Osteocyte (in vitro differentiated cells): ENCODE measurements at regions not wholly inside any gene's neighbourhood (a gene's known extent, or its start where the extent isn't known, plus 50 kb on each side); places are given as distances from the start of the nearest gene placed in this dataset.

Experiments used
- DNase-seq: peaks from one replicate; pipeline ENCODE4 v3.0.0; 2021; ENCODE audit warnings: mixed read lengths; ENCODE audit not compliant: unreplicated experiment; ENCODE audit errors: extremely low spot score
- H3K27ac Mint-ChIP-seq: one replicate; pipeline ENCODE4 v1.8.0; 2021; ENCODE audit warnings: mild to moderate bottlenecking, mixed read lengths; ENCODE audit not compliant: unreplicated experiment
- H3K27me3 Mint-ChIP-seq: one replicate; pipeline ENCODE4 v1.8.0; 2021; ENCODE audit warnings: mixed read lengths; ENCODE audit not compliant: unreplicated experiment
- H3K36me3 Mint-ChIP-seq: one replicate; pipeline ENCODE4 v1.8.0; 2021; ENCODE audit warnings: mixed read lengths; ENCODE audit not compliant: unreplicated experiment
- H3K4me1 Mint-ChIP-seq: one replicate; pipeline ENCODE4 v1.8.0; 2021; ENCODE audit warnings: mixed read lengths; ENCODE audit not compliant: unreplicated experiment
- H3K4me3 Mint-ChIP-seq: one replicate; pipeline ENCODE4 v1.8.0; 2021; ENCODE audit warnings: mild to moderate bottlenecking, moderate library complexity, mixed read lengths; ENCODE audit not compliant: unreplicated experiment
- H3K9me3 Mint-ChIP-seq: one replicate; pipeline ENCODE4 v1.8.0; 2021; ENCODE audit warnings: mixed read lengths; ENCODE audit not compliant: unreplicated experiment
- CTCF ChIP-seq: fragments of 200-600 bp; sonication (generic); IDR thresholded peaks from 2 replicates; pipeline ENCODE4 v1.5.0; 2021; ENCODE audit warnings: antibody characterized with exemption, mild to moderate bottlenecking, moderate library complexity

DNA sequence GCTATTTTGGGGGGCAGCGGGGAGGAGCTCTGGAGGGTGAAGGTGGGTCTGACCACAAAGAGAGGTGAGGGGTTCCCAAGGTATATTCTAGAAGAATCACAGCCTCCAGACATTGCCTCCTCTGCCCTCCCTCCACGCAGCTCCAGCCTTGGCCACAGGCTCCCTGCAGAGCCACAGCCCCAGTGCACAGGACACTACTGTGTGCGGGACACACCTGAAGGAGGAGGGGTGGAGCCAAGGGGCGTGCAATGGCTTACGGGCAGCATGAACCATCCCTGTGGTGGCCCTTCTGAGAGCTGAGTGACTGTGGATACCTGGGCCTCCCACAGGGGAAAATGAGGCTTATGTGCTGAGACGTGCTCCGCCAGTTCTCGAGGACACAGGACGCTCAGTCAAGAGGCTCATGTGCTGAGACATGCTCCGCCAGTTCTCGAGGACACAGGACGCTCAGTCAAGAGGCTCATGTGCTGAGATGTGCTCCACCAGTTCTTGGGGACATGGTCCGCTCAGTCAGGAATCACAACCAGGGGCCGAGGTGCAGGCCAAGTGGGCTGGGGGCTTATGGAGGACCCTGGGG, 417.3 kb downstream of the SHANK2 start:
- no peaks in the 10 kb centered on the region for H3K4me1 Mint-ChIP-seq
- H3K4me3 Mint-ChIP-seq, result no peak overlapping the region
- TF ChIP-seq CTCF, result no peak
- no peak overlapping the region for H3K27ac Mint-ChIP-seq
- no peaks in the 10 kb centered on the region for H3K27me3 Mint-ChIP-seq
- H3K9me3 Mint-ChIP-seq, result peaks cover 13% of the 10 kb centered on the region
- H3K36me3 Mint-ChIP-seq, result no peaks in the 10 kb centered on the region
- no peak for DNase-seq

- DNase-seq, result no peak
- no peaks in the 10 kb centered on the region for H3K4me1 Mint-ChIP-seq
- H3K36me3 Mint-ChIP-seq, result no peaks in the 10 kb centered on the region
- no peak overlapping the region for H3K4me3 Mint-ChIP-seq
- TF ChIP-seq CTCF, result no peak
- no peaks in the 10 kb centered on the region for H3K27me3 Mint-ChIP-seq
- no peak overlapping the region for H3K27ac Mint-ChIP-seq
- H3K9me3 Mint-ChIP-seq, result peaks cover 13% of the 10 kb centered on the region
These were observed 416.3 kb downstream of the SHANK2 start for GRCh38 chr11:70836071-70836470.

DNA sequence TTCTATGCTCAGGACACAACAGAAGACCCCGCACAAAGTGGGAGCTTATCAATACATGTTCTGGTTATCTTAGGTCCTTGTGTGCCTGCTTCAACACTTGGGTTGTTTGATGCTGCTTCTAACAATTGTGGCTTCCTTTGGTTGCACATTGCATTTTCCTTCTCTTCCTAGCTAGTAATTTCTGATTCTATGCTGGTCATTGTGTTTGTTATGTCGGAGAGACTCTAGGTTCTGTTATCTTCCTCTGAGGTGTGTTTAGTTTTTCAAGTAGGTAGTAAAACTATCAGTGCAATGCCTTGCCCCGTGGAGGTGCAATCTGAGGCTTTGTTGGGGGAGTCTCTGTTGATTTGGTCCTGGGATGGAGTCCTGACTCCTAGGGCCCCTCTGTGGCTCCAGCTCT, 414.2 kb downstream of the SHANK2 start:
- no peak for TF ChIP-seq CTCF
- Mint-ChIP-seq H3K4me1 (no peaks in the 10 kb centered on the region), H3K36me3 (no peaks in the 10 kb centered on the region), H3K27me3 (no peaks in the 10 kb centered on the region), H3K4me3 (no peak overlapping the region), H3K9me3 (peaks cover 13% of the 10 kb centered on the region), H3K27ac (no peak overlapping the region)
- DNase-seq, result no peak

GRCh38 chr11:70839851-70840250, 412.5 kb downstream of the SHANK2 start:
- Mint-ChIP-seq H3K27me3 (no peaks in the 10 kb centered on the region), H3K36me3 (no peaks in the 10 kb centered on the region), H3K27ac (no peak overlapping the region), H3K9me3 (peaks cover 13% of the 10 kb centered on the region), H3K4me1 (no peaks in the 10 kb centered on the region), H3K4me3 (no peak overlapping the region)
- no peak for TF ChIP-seq CTCF
- no peak for DNase-seq

DNA sequence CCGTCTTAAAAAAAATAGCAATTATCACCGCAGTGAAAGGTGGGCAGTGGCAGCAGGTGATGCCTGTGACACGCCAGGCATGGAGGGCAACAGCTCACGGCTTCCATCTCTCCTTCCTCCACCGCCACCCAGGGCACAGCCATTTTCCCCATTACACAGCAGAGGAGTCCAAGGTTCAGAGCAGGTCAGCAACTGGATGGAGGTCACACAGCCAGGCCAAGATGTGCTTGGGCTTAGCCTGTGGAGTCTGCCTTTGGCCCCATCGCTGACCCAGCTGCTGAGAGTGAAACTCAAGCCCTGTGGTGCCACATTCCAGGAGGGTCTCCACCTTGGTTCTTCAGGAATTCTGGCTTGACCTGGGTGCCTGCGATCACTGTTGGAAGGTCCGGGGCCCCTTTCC, 411.1 kb downstream of the SHANK2 start:
- no peaks in the 10 kb centered on the region for H3K27me3 Mint-ChIP-seq
- H3K4me1 Mint-ChIP-seq, result no peaks in the 10 kb centered on the region
- no peak overlapping the region for H3K27ac Mint-ChIP-seq
- H3K9me3 Mint-ChIP-seq, result peaks cover 13% of the 10 kb centered on the region
- TF ChIP-seq CTCF, result no peak
- no peak overlapping the region for H3K4me3 Mint-ChIP-seq
- DNase-seq, result no peak
- H3K36me3 Mint-ChIP-seq, result no peaks in the 10 kb centered on the region
